GM21786 (cell line): ENCODE measurements at regions not wholly inside any gene's neighbourhood (a gene's known extent, or its start where the extent isn't known, plus 50 kb on each side); places are given as distances from the start of the nearest gene placed in this dataset.
"Not testable (repeated sequence)": the region's sequence is repeated elsewhere in the genome, so short reads cannot be mapped to it uniquely, and the experiment has no call there.

Experiments used
- ATAC-seq: cut with Tn5 transposase; IDR thresholded peaks from one replicate; pipeline ENCODE4 v1.9.1; 2021; ENCODE audit not compliant: unreplicated experiment

DNA sequence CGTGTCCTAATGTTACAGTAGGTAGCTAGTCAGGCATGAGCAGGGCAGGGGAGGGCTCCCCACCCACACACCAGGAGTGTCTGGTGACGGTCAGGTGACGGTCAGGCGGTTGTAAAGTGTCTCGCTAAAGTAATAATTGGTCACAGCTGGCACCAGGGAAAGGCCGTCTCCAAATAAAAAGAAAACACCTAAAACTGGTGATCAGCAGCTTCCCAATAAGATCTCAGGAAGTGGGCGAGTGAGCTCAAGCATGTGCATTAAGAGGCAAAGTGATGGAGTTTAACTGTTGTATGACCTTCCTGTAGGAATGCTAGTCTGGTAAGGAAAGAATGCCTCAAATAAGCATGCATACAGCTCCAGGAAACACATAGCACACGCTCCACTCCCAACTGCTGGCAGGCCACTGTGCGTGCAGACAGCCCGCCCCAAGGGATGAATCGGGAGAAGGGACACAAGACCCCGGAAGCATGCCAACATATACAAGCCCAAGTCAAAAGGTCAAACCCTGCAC, 177.1 kb downstream of the RNF144A start:
- ATAC-seq, result no peak

DNA sequence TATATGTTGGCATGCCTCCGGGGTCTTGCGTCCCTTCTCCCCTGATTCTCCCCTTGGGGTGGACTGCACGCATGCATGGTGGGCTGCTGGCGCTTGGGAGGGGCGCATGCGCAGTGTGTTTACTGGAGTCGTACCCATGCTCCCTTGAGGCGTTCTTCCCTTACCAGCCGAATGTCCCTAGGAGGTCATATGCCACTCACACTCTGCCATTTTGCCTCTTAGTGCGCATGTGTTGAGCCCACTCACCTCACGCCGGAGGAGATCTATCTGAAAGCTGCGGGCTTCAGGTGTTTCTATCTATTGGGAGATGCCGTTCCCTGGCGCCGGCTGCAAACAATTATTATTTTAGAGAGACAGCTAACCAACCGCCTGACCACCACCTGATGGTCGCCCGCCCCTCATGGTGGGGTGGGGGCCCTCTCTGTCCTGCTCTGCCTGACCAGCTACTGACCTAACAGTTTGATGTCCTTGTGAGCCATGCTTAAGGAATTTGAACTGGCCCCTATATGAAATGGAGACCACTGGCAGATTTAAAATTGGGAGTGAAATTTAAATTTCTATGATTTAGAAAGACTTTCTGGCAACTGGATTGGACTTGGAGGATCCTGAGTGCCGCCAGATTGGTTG, 179.6 kb downstream of the RNF144A start:
- no peak for ATAC-seq

DNA sequence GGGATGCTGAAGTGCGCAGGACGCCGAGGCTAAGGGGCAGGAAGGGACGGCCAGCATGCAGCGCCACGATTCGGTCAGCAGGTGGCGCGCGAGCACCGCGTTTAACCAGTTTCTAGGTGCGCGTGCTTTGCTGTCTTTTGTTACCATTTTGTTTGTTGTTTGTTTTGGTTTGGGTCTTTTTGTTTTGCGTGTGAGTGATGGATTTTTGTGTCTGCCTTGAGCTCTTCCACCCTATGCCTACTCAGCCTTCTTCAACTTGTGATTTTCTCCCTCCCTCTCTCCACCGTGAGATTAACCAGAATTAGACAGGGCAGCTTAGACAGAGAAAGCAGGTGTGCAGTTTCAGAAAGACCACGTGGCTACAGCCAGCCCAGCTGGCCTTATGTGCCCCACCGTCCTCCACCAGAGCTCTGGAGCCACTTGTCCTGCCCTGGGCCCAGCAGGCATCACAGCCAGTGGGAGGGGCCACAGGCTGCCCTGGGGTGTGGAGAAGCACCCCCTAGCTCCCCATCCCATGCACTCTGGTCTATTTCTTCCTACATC, 180.2 kb downstream of the RNF144A start:
- peak; percentile 90 for ATAC-seq

DNA sequence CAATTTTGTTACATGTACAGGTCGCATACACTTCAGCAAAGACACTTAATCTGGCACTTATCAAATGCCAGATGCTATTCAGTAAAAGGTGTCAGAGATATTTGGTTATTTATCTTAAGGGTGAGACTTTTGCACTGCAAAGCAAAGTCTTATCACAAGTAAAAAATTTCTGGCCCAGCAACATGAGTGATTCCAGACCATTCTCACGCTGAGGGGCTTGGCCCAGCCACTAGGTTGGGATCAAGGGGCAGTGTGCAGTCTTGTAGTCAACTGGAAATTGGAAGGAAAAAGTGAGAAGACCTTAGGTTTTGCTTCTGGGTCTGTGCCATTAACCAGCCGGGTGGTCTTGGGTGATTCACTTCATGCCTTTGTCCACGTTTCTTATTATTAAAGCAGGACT, 181.6 kb downstream of the RNF144A start:
- ATAC-seq, result no peak

DNA sequence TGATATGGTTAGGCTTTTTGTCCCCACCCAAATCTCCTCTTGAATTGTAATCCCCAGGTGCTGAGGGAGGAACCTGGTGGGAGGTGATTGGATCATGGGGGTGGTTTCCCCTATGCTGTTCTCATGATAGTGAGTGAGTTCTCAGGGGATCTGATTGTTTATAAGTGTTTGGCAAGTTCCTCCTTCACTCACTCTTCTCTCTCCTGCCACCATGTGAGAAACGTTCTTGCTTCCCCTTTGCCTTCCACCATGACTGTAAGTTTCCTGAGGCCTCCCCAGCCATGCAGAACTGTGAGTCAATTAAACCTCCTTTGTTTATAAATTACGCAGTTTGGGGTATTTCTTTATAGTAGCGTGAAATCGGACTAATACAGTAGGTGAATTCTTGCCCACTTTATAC, 182.5 kb downstream of the RNF144A start:
- not testable (repeated sequence) for ATAC-seq

DNA sequence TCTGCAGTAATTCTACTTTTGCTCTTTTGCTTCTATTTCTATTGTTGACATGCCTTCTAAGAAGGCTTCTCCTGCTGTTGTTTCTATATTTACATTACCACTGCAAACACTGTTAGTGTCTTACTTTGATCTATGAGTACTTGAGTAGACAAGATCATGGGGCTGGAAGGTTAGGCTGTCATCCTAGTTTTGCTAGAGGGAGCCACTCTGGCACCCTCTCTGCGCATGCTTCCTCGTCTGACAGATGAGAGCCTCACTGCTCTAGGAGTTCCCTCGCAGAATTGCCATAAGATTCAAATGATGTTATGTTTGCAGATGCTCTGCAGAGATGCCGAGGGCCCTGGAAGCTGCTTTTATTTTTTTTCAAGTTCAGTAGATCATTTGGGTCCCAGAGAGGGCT, 185.6 kb downstream of the RNF144A start:
- ATAC-seq, result no peak

DNA sequence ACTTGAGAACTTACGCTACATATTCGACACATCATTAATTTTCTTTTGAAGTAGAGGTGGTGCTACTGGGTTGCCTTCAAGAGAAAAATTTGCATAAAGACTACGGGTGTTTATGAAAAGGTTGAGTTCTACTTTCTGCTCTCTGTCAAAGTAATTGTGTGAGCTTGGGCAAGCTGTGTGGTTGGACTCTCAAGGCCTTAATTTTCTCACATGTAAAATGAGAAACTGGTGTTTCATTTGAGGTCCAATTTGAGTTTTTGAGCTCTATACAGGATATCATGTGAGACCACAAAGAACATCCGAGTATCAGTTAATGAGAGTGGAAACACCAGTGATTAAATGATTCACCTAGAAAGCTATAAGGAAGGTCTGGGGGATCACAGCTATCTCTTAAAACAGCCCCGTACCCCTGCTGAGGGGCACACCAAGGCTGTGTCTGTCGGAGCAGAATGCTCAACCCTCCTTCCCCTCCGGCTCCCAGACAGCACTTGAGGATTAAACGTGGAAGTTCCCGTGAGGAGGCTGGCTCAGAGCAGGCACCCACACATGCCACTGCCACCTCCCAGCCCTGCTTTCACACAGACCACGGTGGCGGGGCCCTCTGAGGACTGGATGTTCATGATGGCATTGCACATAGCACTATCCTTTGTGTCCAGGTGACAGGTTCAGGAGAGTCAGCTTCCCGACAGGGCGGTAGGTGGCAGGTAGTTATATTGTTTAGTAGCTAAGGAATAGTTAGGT, 191.8 kb downstream of the RNF144A start:
- no peak for ATAC-seq

DNA sequence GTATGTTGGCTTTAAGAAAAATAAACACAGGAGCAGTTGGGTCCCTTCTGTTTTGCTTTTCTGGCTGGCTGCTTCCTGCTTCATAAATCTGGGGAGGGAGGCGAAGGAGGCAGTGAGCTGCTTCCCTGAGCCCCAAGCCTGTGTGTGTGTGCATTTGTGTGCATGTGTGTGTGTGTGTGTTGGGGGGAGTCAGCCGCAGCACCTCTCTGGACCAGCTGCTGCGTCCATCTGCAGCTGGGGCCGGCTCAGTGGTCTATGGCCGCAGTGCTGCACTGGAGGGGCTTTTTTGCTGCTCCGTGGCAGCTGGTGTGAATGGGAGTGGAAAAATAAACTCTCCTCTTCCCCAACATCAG, 192.3 kb downstream of the RNF144A start:
- no peak for ATAC-seq

DNA sequence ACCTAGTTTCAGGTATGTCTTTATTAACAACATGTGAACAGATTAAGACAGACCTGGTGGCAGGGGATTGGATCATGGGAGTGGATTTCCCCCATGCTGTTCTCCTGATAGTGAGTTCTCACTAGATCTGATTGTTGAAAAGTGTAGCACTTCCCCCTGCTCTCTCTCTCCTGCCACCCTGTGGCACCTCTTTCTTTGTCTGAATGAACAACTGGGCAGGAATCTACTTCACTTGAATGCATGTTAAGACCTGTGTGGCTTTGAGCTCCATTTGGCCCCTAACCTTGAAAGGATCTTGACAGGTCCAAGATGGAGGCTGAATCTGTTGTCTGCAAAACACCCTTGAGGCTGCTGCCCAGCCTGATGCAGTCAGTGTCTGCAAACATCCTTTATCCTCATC, 194.4 kb downstream of the RNF144A start:
- no peak for ATAC-seq

DNA sequence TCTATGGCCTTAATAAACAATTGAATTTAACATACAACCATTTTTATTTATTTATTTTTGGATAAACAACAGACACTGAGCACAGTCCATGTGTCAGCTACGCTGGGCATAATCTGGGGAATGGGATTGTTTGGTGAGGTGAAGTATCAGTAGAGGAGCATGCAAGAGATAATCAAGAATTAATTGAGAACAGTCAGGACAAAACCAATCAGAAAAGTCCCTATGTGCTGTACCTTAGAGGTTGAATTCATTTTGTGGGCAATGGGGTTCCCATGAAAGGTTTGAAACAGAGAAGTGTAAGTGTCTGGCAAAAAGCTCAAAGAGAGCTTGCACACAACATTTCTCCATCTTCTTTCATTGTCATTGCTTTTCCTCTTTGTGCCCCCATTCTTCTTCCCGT, 198.2 kb downstream of the RNF144A start:
- no peak for ATAC-seq

DNA sequence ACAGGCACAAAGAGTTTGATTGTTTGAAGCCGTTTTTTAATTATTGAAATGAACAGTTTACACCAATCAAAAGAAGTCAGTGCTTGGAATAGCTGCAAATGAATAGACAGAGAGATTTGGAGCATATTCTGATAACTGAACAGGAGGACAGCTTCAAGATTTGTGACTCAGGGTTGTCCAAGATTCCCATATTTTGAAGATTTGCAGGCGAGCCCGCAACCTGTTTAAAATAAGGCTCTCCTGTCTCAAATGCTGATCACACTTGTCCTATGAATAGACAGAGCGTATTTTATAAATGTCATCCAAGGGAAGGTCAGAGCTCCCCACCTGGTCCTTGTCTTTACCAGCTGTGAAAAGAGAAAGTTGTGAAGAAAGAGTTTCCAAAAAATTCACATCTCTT, 198.7 kb downstream of the RNF144A start:
- ATAC-seq, result no peak

DNA sequence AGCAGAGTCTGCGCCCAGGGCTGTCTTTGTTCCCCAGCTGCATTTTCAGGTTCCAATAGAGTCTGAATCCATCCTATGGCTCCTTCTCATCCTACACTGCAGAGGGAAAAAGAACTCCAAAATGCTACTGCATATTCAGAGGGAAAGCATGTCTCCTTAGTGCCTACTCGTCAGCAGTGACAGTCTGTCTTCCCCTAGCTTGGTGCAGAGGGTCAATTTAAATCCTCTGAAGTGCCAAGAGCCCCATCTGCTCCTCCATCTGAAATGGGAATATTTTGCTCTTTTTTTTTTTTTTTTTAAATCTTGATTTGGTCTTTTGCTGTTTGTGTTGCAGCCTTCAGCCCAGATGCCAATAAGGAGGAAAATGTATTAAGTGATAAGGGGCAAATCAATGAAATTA, 199.3 kb downstream of the RNF144A start:
- no peak for ATAC-seq

DNA sequence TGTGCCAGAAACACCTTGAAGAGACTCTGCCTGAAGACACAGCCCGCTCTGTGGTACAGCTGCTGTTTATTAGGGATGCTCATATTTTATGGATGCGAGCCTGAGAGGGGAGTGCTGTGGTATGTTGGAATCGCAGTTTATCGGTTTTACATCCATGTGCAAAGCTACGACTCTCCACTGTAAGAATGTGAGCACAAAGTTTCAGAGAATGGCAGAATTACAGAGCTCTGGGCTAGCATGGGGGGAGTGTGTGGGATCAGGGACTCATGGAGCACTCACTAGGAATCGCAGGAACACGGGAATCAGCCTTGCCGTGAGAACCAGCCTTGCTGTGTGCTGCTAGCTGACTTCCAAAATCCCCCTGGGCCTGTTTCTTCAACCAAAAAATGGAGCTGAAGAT, 199.9 kb downstream of the RNF144A start:
- no peak for ATAC-seq

DNA sequence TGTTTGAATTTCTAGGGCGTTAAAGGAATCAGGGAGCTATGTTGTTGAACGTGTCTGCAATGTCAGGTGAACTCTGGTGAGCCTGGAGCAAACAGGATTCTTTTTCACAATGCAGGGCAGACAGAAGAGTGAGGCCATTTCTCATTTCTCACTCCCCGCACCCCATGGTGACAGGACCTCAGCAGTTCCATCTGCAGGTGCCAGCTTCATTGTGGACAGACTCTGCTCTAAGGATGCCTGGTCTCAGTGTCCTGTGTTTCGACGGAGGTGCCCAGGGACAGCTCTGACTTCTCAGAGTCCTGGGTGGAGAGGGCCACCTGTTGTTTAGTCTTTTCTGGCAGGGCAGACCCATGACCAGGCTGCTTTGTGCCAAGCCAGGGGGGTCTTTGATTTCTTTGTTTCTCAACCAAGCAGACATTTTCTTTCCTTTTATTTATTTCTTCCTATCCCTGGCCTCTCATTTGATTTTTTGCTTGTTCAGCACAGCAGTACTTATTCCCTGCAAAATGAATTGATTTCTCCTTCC, 201.5 kb downstream of the RNF144A start:
- no peak for ATAC-seq

DNA sequence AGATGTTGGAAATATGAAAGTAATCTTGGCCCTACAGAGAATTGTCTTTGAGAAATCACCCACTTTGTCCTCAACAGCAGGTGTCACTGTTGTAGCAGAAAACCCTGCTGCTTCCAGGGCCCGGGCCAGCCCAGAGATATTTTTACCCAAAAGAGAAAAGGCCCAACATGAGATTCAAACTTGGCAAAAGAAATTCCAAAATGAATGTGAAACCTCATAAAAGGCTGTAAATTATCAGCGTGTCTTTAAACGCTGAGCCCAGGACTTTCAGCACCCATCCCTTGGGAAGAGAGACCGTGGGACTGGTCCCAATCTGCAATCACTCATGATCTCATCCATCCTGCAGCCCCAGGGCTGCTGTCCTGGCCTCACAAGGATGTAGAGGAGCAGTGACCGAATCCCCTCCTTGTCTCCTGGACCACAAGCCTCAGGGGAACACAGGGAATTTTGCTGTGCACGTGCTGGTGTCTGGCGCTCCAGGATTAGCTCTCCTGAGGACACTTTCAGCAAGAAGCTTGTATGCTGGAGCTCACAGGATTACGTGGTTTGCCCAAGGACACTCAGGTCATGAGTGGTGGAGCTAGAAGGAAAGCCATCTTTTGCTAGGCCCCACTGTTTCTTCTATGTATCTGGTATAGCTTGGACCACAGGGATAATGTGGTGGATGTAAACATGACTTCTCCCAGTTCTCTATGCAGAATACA, 202.1 kb downstream of the RNF144A start:
- ATAC-seq, result no peak

DNA sequence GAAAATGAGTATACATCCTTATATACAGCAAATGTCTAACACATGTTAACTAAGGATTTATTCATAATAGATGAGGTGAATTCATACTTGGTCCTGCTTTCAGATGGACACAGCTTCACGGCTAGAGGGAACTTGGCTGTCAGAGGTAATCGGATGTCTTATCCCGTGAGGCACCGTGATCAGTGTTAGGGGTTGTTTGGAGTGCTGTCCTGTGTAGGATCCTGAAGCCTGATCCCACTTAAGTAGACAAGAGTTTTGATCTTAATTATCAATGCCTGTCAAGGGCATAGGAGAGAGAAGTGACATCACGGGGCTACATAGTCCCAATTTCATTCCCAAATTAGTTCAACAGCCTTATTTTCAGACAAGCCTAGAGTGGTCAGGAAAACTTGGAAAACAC, 204.6 kb downstream of the RNF144A start:
- no peak for ATAC-seq

DNA sequence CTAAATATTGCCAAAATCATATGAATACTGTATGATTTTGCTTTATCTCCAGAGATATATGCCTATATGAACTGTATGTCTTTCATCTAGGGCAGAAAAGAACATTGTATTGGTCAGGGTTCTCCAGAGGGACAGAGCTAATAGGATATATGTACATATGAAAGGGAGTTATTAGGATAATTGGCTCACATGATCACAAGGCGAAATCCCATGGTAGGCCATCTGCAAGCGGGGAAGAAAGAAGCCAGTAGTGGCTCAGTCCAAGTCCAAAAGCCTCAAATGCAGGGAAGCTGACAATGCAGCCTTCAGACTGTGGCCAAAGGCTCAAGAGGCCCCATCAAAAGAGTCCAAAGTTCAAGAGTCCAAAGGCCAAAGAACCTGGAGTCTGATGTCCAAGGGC, 209.9 kb downstream of the RNF144A start:
- ATAC-seq, result no peak

DNA sequence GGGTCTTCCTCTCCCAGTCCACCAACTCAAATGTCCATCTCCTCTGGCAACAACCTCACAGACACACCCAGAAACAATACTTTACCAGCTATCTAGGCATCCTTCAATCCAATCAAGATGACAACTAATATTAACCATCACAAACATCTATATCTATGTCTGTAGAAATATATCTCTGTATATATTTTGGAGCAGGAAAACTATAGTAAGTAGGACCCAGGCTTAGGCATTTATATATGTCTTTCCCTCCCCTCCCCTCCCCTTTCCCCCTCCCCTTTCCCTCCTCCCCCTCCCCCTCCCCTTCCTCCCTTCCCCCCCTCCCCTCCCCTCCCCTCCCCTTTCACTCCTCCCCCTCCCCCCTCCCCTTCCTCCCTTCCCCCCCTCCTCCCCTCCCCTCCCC, 210.5 kb downstream of the RNF144A start:
- no peak for ATAC-seq

DNA sequence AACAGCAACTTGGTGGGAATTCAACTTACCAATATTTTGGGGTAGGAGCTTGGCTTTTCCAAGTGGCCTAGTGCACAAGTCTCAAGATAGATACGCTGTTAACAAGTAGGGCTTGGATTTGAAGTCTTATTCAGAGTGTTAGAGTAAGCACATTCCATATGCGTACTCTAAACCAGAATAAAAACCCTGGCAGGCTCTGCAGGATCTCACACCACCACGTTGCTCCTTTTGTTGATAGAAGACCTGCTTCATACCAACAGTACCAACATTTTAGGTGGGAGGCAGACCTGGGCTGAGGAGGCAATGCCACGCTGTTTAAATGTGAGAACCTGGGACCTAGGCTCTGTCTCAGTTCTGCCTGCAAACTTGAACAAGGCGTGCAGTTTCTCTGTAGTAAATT, 214.0 kb downstream of the RNF144A start:
- no peak for ATAC-seq

DNA sequence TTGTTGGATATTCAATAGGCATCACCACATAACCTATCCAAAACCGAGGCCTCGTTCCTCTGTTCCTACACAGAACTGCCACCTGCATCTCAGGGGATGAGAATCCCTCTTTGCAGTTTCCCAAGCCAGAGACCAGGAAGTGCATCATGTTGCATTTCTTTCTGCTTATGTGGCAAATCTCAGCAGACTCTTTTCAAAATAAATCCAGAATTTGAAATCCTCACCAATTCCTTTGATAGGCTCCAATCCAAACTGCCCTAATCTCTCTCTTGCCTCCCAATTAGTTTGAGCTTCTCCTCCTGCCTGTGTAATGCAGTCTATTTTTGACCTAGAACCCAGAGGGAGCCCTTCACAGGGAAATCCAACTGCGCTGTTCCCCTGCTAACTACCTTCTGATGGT, 215.5 kb downstream of the RNF144A start:
- ATAC-seq, result no peak

DNA sequence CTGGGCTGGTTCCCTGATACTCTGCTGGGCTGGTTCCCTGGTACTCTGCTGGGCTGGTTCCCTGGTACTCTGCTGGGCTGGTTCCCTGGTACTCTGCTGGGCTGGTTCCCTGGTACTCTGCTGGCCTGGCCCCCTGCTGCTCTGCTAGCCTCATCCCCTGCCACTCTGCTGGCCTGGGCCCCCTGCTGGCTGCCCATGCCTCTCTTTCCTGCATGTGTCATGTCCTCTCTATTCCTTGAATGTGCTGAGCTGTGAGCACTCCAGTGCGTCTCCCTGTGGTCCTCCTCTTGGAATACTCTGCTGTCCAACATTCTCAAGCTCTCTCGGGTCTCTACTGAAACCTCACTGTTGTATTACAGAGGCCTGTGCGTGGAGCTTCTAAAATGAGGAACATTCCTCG, 216.3 kb downstream of the RNF144A start:
- no peak for ATAC-seq

DNA sequence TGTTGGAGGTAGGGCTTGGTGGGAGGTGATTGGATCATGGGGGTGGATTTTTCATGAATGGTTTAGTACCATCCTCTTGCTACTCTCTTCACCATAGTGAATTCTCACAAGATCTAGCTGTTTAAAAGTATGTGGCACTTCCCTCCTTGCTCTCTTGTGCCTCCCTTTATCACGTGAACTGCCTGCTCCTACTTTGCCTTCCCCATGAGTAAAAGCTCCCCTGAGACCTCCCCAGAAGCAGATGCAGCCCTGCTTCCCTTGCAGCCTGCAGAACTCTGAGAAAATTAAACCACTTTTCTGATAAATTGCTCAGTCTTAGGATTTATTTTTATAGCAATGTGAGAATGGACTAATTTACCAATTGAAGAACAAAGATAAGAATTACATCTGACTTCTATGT, 223.1 kb downstream of the RNF144A start:
- no peak for ATAC-seq
